Thoracic aorta (tissue), 2 donors: ENCODE measurements at regions not wholly inside any gene's neighbourhood (a gene's known extent, or its start where the extent isn't known, plus 50 kb on each side); places are given as distances from the start of the nearest gene placed in this dataset.

Source experiments
- ATAC-seq: fragments of 150-250 bp; one replicate; pipeline ENCODE4 v1.8.0; 2017; ENCODE audit warnings: low read depth; ENCODE audit not compliant: insufficient number of reproducible peaks, low FRiP score
- DNase-seq: peaks from one replicate; pipeline ENCODE4 v3.0.0-alpha.2; 2020; ENCODE audit warnings: low spot score
- H3K27ac ChIP-seq, 2 donors: fragments of 200-600 bp; sonication (generic); 1 replicate in 1 of 2; 2 replicates in 1 of 2; pipeline ENCODE4 v1.5.1; 2016; ENCODE audit warnings: mild to moderate bottlenecking in 2 of 2, moderate library complexity in 2 of 2
- H3K27me3 ChIP-seq: fragments of 200-600 bp; sonication (generic); replicated peaks from 2 replicates; pipeline ENCODE4 v1.6.0; 2016; ENCODE audit warnings: mild to moderate bottlenecking; ENCODE audit not compliant: insufficient read depth
- H3K36me3 ChIP-seq: fragments of 200-600 bp; sonication (generic); one replicate; pipeline ENCODE4 v1.5.1; 2016
- H3K4me1 ChIP-seq, 2 donors: fragments of 200-600 bp; sonication (generic); 1 replicate in 1 of 2; 2 replicates in 1 of 2; pipeline versions ENCODE4 v1.5.1 to v1.6.0; 2016; ENCODE audit warnings: low read depth in 2 of 2, mild to moderate bottlenecking in 1 of 2; ENCODE audit not compliant: control insufficient read depth in 1 of 2
- H3K4me3 ChIP-seq: fragments of 200-600 bp; sonication (generic); 2 replicates; pipeline ENCODE4 v1.5.1; 2016; ENCODE audit warnings: mild to moderate bottlenecking
- H3K9me3 ChIP-seq: fragments of 200-600 bp; sonication (generic); 2 replicates; pipeline ENCODE4 v1.5.1; 2016
- CTCF ChIP-seq: fragments of 200-600 bp; sonication (generic); IDR thresholded peaks from one replicate; pipeline ENCODE4 v1.5.1; 2019; ENCODE audit warnings: antibody characterized with exemption

GRCh38 chr13:42458193-42458592 is 115.8 kb upstream of the TNFSF11 start:
- H3K4me1 ChIP-seq: no peaks in the 10 kb centered on the region
- DNase-seq (no peak), ATAC-seq (no peak)
- no peaks in the 10 kb centered on the region for H3K36me3 ChIP-seq
- no peak for TF ChIP-seq CTCF
- no peaks in the 10 kb centered on the region for H3K27me3 ChIP-seq
- H3K4me3 ChIP-seq: no peak overlapping the region
- peaks cover 3% of the 10 kb centered on the region for H3K9me3 ChIP-seq
- H3K27ac ChIP-seq: no peak overlapping the region

GRCh38 chr13:42466123-42466522 is 107.8 kb upstream of the TNFSF11 start:
- Histone ChIP-seq H3K4me3 (no peak overlapping the region), H3K4me1 (no peaks in the 10 kb centered on the region), H3K27me3 (no peaks in the 10 kb centered on the region), H3K27ac (no peak overlapping the region), H3K9me3 (peaks cover 3% of the 10 kb centered on the region), H3K36me3 (no peaks in the 10 kb centered on the region)
- no peak for DNase-seq
- no peak for ATAC-seq
- no peak for TF ChIP-seq CTCF

GRCh38 chr13:42466609-42467008 is 107.3 kb upstream of the TNFSF11 start:
- Histone ChIP-seq H3K4me1 (no peaks in the 10 kb centered on the region), H3K27ac (no peak overlapping the region), H3K36me3 (no peaks in the 10 kb centered on the region), H3K4me3 (no peak overlapping the region), H3K27me3 (no peaks in the 10 kb centered on the region), H3K9me3 (peaks cover 3% of the 10 kb centered on the region)
- TF ChIP-seq CTCF: no peak
- no peak for ATAC-seq
- no peak for DNase-seq

GRCh38 chr13:42474954-42475353 is 99.0 kb upstream of the TNFSF11 start:
- ATAC-seq: no peak
- Histone ChIP-seq H3K9me3 (no peaks in the 10 kb centered on the region), H3K27ac (no peak overlapping the region), H3K36me3 (no peaks in the 10 kb centered on the region), H3K4me3 (no peak overlapping the region), H3K27me3 (no peaks in the 10 kb centered on the region), H3K4me1 (no peaks in the 10 kb centered on the region)
- no peak for DNase-seq
- no peak for TF ChIP-seq CTCF

- Histone ChIP-seq H3K27ac (no peak overlapping the region), H3K27me3 (no peaks in the 10 kb centered on the region), H3K4me1 (no peaks in the 10 kb centered on the region), H3K9me3 (no peaks in the 10 kb centered on the region), H3K4me3 (no peak overlapping the region), H3K36me3 (no peaks in the 10 kb centered on the region)
- no peak for TF ChIP-seq CTCF
- DNase-seq: no peak
- ATAC-seq: no peak
These were observed 96.3 kb upstream of the TNFSF11 start for GRCh38 chr13:42477596-42478190.
